Sigmoid colon (tissue), 4 donors: ENCODE measurements at regions not wholly inside any gene's neighbourhood (a gene's known extent, or its start where the extent isn't known, plus 50 kb on each side); places are given as distances from the start of the nearest gene placed in this dataset.

ENCODE experiments used
- CTCF ChIP-seq, 4 experiments: fragments of 450-650 bp in 3 of 4; fragments of 200-600 bp in 1 of 4; IDR thresholded peaks; one replicate each; pipeline ENCODE4 v1.5.1; 2016 to 2019; ENCODE audit warnings: antibody characterized with exemption in 4 of 4, mild to moderate bottlenecking in 3 of 4, moderate library complexity in 2 of 4
- EP300 ChIP-seq, 4 donors: sonication (generic); formaldehyde crosslinking; IDR thresholded peaks; one replicate each; pipeline ENCODE4 v1.6.1; 2017; ENCODE audit warnings: antibody characterized with exemption in 4 of 4
- POLR2A ChIP-seq, 2 donors: fragments of 450-650 bp; IDR thresholded peaks; one replicate each; pipeline ENCODE4 v1.6.1; 2016; ENCODE audit warnings: antibody characterized with exemption in 2 of 2, mild to moderate bottlenecking in 2 of 2, moderate library complexity in 2 of 2
- POLR2AphosphoS5 ChIP-seq, 4 donors: sonication (generic); formaldehyde crosslinking; IDR thresholded peaks; one replicate each; pipeline ENCODE4 v1.6.1; 2017; ENCODE audit warnings: antibody characterized with exemption in 4 of 4

- no peak for TF ChIP-seq EP300 (IDR thresholded peaks at IDR 0.05)
- TF ChIP-seq CTCF (IDR thresholded peaks at IDR 0.05): no peak
- no peak for TF ChIP-seq POLR2A (IDR thresholded peaks at IDR 0.05)
- TF ChIP-seq POLR2AphosphoS5 (IDR thresholded peaks at IDR 0.05): no peak
Observed at GRCh38 chr2:219733106-219733505, 105.7 kb downstream of the SLC4A3 start.
